Superior temporal gyrus (tissue), 1 donor: ENCODE measurements at regions not wholly inside any gene's neighbourhood (a gene's known extent, or its start where the extent isn't known, plus 50 kb on each side); places are given as distances from the start of the nearest gene placed in this dataset.
"Not testable (repeated sequence)": the region's sequence is repeated elsewhere in the genome, so short reads cannot be mapped to it uniquely, and the experiment has no call there.

Source experiments
- DNase-seq: peaks from one replicate; pipeline ENCODE4 v3.0.0-alpha.2; 2016; ENCODE audit errors: extremely low spot score

GRCh38 chr4:159551281-159551680, 448.4 kb downstream of the RAPGEF2 start:
- DNase-seq = no peak

GRCh38 chr4:159552979-159553768, 450.3 kb downstream of the RAPGEF2 start:
- no peak for DNase-seq

DNA sequence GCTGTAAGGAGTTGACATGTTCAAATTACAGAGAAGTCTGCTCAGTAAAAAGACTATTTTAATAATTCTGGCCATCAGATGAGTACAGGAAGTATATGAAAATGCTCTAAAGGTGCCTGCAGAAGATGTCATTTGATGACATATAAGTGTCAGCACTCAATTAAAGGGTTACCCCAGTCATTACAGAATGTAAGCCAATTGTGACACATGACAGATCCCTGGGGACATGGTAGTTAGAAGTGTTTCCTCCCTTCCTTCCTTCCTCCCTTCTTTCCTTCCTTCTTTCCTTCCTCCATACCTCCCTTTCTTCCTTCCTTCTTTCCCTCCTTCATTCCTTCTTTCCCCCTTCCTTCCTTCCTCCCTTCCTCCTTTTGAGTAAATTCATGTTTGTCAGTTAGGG, 453.0 kb downstream of the RAPGEF2 start:
- DNase-seq = no peak

- DNase-seq = no peak
These were observed 459.5 kb downstream of the RAPGEF2 start for GRCh38 chr4:159562366-159562765.

DNA sequence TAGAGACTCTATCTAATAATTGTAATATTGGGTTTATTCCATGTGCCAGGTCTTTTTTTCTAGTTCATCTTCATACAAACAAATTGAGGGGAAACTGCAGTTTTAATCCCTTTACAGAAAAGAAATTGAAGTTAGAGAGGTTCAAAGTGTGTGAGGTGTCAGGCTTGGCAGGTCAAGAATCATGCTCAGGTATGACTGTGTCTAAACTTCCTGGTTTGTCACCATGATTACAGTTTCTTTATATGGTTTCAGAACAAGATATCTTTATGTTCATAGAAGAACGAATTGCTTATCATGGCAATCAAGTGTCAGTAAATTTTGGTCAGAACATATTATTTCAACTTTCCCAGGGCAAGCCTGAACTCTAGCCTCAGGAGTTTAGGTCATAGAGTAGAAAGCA, 460.4 kb downstream of the RAPGEF2 start:
- DNase-seq = no peak

GRCh38 chr4:159564615-159565014, 461.7 kb downstream of the RAPGEF2 start:
- no peak for DNase-seq

GRCh38 chr4:159566786-159567185, 463.9 kb downstream of the RAPGEF2 start:
- DNase-seq = no peak

DNA sequence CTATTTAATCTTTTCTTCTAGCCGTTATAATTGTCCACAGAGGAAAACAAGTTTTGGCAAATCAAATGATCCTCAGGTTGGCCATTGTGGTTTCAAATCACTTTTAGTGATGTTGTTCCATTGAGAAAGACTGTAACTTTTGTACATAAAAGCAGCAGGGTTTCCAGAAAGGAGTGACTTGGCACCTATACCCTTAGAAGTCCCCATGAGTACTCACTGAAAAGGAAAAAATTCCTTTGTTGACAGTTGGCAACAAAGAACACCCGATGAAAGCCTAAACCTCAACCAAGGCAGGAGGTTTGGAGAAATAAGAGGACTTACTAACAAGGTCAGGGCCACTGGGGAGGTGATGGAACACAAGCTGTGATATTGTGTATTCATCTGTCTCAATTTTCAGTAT, 474.4 kb downstream of the RAPGEF2 start:
- no peak for DNase-seq

DNA sequence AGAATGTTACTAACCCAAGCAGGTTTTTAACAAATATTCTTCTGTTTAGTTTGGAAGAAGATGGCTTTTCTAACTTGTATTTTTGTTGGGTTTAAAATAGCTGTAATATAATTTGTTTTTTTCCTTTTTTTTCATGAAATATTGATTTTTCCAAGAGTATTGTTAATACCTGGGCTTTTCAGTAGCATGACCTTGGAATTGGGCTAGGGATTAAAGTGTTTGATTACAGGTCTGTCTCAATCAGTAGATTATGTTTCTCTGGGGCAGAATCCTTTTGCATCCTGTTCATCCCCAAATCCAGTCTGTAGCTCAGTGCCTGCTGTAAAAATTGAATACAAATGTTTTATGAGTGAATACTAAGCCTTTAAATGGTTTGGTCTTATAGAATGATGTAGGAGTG, 479.8 kb downstream of the RAPGEF2 start:
- no peak for DNase-seq

GRCh38 chr4:159592898-159593556, 490.1 kb downstream of the RAPGEF2 start:
- no peak for DNase-seq

DNA sequence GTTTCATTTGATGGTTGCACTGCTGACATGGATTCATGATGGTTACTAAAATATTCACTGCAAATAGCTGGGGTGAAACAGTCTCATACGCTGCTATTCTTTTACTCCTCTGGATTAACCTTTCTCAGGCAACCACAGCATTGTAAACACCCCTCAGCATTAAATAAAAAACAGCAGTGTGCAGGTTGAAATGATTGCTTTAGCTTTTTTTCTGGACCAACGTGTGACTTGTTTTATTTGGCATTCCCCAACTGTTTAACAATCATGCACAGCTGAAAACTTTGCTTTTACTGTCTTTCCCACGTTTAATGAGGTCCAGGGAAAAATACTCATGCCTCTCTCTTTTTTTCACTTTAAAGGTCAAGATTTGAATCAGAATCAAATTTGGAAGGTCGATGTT, 490.8 kb downstream of the RAPGEF2 start:
- DNase-seq = no peak

DNA sequence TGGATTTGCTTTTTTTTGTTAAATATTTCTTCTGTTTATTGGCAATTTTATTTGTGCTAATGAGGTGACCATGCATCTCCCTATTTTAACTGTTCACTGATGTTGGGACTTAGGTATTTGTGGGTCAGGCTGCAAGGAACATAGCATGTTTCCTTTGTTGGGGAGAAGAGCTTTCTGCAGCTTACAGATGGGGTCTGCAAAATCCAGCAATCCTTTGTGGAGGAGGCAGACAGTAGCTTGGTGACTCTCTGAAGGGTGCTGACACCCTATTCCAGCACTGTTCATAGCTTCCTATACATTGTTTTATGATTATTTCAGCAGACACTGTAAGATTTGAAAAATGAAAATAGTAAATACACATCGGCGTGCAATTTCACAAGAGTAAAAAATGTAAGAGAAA, 491.7 kb downstream of the RAPGEF2 start:
- DNase-seq = no peak

GRCh38 chr4:159595101-159595500, 492.2 kb downstream of the RAPGEF2 start:
- DNase-seq = not testable (repeated sequence)

DNA sequence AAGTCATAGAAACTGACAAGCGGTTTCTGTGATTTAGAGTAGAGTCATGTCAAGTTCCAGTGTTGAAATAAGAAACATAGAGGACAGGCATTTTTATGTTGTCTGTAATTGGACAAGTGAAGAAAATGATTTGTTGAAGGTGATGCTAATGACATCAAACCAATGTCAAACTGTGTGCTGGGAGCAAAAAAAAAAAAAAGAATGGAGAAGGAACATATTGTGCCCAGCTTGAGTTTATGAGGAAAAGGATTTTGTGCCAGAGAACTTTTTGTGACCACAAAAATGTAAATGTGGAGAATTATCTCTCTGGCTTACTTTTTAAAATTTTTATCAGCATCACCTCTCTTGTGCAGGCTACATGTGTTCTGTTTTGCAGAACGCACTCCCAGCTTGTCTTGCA, 495.7 kb downstream of the RAPGEF2 start:
- no peak for DNase-seq

- DNase-seq = no peak
These were observed 497.2 kb downstream of the RAPGEF2 start for GRCh38 chr4:159600061-159600460.

GRCh38 chr4:159604781-159605180, 501.9 kb downstream of the RAPGEF2 start:
- DNase-seq = no peak

- no peak for DNase-seq
These were observed 504.0 kb downstream of the RAPGEF2 start for GRCh38 chr4:159606835-159607234.

DNA sequence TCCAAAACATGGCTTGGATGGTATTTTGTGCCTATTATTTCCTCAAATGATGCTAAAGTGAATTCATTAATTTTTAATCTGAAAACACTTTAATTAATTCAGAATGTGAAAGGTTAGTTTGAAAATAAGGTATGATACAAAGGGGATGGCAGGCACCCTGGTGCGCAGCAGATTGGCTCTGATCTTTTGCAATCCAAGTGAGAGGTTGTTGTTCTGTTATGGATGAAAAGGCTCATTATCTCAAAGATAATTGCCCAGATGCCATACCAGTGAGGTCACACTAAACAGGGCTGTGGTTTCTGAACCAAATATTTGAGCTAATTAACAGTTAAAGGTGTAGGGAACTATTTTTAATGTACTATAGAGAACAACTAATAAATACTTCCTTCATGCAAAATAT, 504.9 kb downstream of the RAPGEF2 start:
- no peak for DNase-seq

GRCh38 chr4:159608436-159608835, 505.6 kb downstream of the RAPGEF2 start:
- DNase-seq = peak; percentile 26

DNA sequence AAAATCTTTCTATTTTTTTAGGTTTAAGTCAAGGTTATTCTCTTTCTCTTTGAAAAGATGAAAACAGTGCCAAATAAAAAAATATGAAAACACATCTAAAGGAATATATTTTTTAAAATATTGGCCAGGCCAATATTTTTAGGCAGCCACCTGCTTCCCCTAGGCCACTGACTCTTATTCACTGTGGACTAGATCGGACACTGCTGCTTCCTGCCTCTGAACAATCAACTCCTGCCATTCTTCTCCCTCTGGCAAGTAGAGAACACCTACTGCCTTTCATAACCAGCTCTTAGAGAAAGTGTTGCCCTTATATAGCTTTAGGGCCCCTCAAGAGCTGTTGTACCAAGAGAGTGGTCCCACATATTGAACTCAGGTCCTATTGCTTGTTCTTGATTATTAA, 529.2 kb downstream of the RAPGEF2 start:
- DNase-seq = no peak

GRCh38 chr4:159639671-159640323, 536.9 kb downstream of the RAPGEF2 start:
- DNase-seq = no peak

DNA sequence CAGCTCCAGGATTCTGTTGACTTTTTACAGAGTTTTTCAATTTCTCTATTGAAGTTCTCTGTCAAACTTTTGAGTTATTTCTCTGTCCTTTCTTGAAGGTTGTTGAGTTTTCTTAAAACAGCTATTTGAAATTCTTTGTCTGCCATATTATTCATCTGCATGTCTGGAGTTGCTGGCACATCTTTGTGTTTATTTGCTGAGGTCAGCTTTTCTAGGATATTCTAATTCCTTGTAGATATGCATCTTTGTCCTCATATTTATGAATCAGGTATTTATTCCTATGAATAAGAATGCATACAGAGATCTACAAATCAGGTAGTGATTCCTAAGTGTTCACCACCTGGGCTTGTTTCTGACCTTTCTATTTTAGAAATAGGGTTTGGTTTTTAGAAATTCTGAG, 546.4 kb downstream of the RAPGEF2 start:
- no peak for DNase-seq

DNA sequence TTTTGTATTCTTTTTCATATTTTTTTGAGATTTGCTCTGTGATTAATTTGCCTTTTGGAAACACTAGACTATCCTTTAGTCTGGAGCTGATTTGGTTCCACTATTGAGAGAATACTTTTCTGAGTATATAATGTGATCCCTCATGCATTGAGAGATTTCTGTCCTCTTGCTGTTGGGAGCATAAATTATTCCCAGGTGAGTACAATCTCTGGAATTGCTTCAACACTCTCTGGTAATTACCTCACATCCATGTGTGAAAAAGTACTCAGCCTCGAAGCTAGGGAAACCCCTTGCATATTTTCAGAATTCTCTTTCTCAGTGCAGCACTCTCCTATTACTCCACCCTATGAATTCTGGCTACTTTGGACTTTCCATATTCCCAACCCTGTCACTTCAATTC, 550.0 kb downstream of the RAPGEF2 start:
- DNase-seq = no peak
